ENCODE measurements at regions not wholly inside any gene's neighbourhood (a gene's known extent, or its start where the extent isn't known, plus 50 kb on each side); places are given as distances from the start of the nearest gene placed in this dataset.

DNA sequence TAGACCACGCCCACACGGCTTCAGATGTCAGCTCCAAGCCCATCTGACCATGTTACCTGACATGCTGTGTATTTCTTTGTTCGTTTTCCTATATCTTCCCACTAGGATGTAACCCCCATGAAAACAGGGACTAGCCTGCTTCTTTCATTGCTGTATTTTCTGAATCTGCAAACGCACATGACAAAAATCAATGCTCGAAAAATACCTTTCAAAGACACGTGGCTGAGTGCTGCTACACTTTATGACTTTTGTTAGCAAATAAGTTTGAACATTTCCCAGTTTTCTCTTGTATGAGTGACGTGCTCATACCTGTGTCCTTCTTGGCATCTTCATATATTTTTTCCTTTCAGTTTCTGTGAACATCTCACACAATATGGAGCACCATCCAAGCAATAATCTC is 181.3 kb upstream of the IRX1 start (continued):
- TF ChIP-seq RAD21 (IDR thresholded peaks at IDR 0.05 in 1 of 2, conservative IDR thresholded peaks at IDR 0.05 in 1 of 2; ENCODE audit: low read depth in 2 of 2, low read length in 2 of 2) (no peak), POLR2AphosphoS5 (IDR thresholded peaks at IDR 0.05; ENCODE audit: low read depth, low read length) (no peak), SAP30 (IDR thresholded peaks at IDR 0.05; ENCODE audit: insufficient read depth, insufficient replicate concordance, low read length) (no peak), CBX5 (IDR thresholded peaks at IDR 0.05; ENCODE audit: low read depth, low read length) (no peak), SP2 (IDR thresholded peaks at IDR 0.05; ENCODE audit: low read length) (no peak)
- TF ChIP-seq, protein P1, sequence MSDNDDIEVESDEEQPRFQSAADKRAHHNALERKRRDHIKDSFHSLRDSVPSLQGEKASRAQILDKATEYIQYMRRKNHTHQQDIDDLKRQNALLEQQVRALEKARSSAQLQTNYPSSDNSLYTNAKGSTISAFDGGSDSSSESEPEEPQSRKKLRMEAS (IDR thresholded peaks at IDR 0.05) = no peak
